ENCODE measurements at regions not wholly inside any gene's neighbourhood (a gene's known extent, or its start where the extent isn't known, plus 50 kb on each side); places are given as distances from the start of the nearest gene placed in this dataset.
A peak's percentile ranks its signal among the peaks of the same experiment; 100 is the strongest.

- Histone ChIP-seq H3K27me3 (ENCODE audit: control insufficient read depth, insufficient read depth, low read length) (peaks cover 2% of the 10 kb centered on the region; the same call in 1 of the 2 replicates), H3K4me3 (ENCODE audit: low read depth, low read length) (no peak overlapping the region), H3K36me3 (ENCODE audit: control insufficient read depth, insufficient read depth, low read length) (no peaks in the 10 kb centered on the region)
- TF ChIP-seq CTCF (IDR thresholded peaks at IDR 0.05; ENCODE audit: insufficient read depth, low read depth, low read length): no peak
- CTCF ChIA-PET: interaction anchor here (0.9 to 1.8 kb wide), 6 partner anchors 12 to 430 kb away, joined by 3 to 42 read pairs (median 19); no protein-coding TSS in a partner anchor
- no peak for DNase-seq (ENCODE audit: low read depth)
- POLR2A ChIA-PET: no interaction called here
These were observed 193.1 kb downstream of the IGLL1 start for GRCh38 chr22:23386822-23387580.

DNA sequence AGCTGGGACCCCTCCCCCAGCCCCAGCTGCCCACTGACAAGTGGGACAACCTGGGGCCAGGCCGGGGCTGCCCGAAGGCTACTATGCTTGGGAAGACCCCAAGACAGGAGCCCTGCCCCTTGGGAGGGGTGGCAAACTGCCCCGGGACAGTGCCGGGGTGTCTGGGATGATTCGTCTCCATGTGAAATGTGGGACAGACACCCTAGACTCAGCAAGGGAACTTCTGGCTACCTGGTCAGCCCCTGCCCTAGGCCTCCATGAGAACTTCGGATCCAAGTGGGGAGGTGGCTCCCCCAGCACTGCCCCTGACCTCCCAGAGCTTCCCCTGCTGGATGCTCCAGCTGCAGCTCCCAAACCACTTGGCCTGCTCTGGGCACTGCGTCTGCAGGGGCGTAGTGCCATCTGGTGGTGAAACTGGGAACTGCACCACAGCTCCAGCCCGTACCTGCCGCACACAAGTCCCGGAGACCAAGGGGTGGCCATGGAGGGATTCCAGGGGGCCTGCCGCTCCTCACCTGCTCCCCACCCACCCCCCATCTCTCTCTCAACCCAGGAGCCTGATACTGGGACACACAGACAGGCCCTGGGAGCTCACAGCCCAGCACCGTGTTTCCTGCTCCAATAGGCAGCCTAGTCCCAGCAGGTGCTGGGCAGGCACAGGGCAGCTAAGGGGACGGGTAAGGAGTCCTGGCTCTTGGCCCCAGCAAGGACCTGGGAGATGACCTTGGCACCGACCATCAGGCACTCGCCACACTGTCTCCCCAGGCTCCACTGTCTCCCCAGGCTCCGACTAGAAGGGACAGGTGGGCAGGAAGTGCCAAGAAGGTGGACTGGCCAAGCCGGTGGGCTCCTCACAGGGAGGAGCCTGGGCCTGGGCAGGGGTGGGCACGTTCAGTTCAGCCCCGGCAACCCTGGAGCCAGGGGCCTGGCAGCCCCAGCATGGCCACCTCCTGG is 194.1 kb downstream of the IGLL1 start:
- CTCF ChIA-PET: interaction anchor here (0.6 to 1.8 kb wide), 51 partner anchors 8 to 464 kb away, joined by 3 to 42 read pairs (median 4); no protein-coding TSS in a partner anchor
- POLR2A ChIA-PET: no interaction called here

DNA sequence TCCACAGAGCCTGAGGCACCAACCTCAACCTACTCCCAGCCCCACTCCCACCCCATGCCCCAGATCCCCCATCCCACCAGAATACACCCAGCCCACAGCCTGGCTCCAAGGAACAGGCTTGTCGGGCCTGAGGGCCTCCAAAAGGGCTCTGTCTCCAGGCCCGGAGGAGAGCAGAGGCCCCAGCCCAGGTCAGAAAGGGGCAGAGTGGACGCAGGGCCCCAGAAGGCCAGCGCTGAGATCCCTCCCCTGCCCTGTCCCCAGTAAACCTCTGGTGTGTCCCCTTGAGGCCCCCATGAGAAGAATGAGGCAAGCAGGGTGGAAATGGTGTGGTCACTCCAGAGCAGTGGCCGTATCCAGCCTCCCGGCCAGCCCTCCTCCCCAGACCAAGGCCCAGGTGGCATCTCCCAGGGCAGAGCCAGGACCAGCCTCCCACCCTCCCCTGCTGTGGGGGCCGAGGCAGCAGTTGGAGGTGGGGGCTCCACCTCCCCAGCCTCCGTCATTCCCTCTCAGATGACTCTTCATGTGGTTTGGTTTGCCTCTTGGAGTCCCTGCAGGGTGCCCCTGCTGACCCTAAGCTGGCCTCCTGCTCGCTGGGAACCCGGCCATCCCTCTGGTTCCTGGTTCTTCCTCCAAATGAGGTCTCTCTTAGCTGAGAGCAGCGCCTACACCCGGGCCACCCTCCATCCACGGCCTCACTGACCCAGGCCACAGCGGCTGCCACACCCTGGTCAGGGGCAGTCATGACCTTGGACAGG is 195.0 kb downstream of the IGLL1 start:
- CTCF ChIA-PET: interaction anchor here (0.6 to 1.8 kb wide), 49 partner anchors 9 to 465 kb away, joined by 3 to 42 read pairs (median 4); no protein-coding TSS in a partner anchor
- Histone ChIP-seq H3K4me3 (ENCODE audit: low read depth, low read length) (no peak overlapping the region), H3K27me3 (ENCODE audit: control insufficient read depth, insufficient read depth, low read length) (peaks cover 2% of the 10 kb centered on the region; the same call in 1 of the 2 replicates), H3K36me3 (ENCODE audit: control insufficient read depth, insufficient read depth, low read length) (no peaks in the 10 kb centered on the region)
- no peak for TF ChIP-seq CTCF (IDR thresholded peaks at IDR 0.05; ENCODE audit: insufficient read depth, low read depth, low read length)
- no peak for DNase-seq (ENCODE audit: low read depth)
- POLR2A ChIA-PET: no interaction called here

More for the DNA sequence above, 194.1 kb downstream of the IGLL1 start:
- H3K4me3 ChIP-seq (ENCODE audit: low read depth, low read length): no peak overlapping the region
- DNase-seq (ENCODE audit: low read depth): no peak
- TF ChIP-seq CTCF (IDR thresholded peaks at IDR 0.05; ENCODE audit: insufficient read depth, low read depth, low read length): peak; percentile 99
- H3K36me3 ChIP-seq (ENCODE audit: control insufficient read depth, insufficient read depth, low read length): no peaks in the 10 kb centered on the region
- peaks cover 2% of the 10 kb centered on the region; the same call in 1 of the 2 replicates for H3K27me3 ChIP-seq (ENCODE audit: control insufficient read depth, insufficient read depth, low read length)

GRCh38 chr22:23384431-23384830 is 195.7 kb downstream of the IGLL1 start:
- H3K4me3 ChIP-seq (ENCODE audit: low read depth, low read length): no peak overlapping the region
- CTCF ChIA-PET: interaction anchor here (0.6 to 1.6 kb wide), 3 partner anchors 10 to 529 kb away, joined by 3 to 4 read pairs (median 3); no protein-coding TSS in a partner anchor
- POLR2A ChIA-PET: no interaction called here
- no peaks in the 10 kb centered on the region for H3K36me3 ChIP-seq (ENCODE audit: control insufficient read depth, insufficient read depth, low read length)
- no peak for TF ChIP-seq CTCF (IDR thresholded peaks at IDR 0.05; ENCODE audit: insufficient read depth, low read depth, low read length)
- no peak for DNase-seq (ENCODE audit: low read depth)
- peaks cover 2% of the 10 kb centered on the region; the same call in 1 of the 2 replicates for H3K27me3 ChIP-seq (ENCODE audit: control insufficient read depth, insufficient read depth, low read length)

Data from BJ (cell line).